Renal cortical epithelial cell (primary cell): ENCODE measurements at regions not wholly inside any gene's neighbourhood (a gene's known extent, or its start where the extent isn't known, plus 50 kb on each side); places are given as distances from the start of the nearest gene placed in this dataset.
"Not testable (repeated sequence)": the region's sequence is repeated elsewhere in the genome, so short reads cannot be mapped to it uniquely, and the experiment has no call there.

ENCODE experiments used
- DNase-seq: peaks from one replicate; pipeline ENCODE4 v3.0.0-alpha.2; 2011; ENCODE audit warnings: low read depth

- not testable (repeated sequence) for DNase-seq
Measured at GRCh38 chr3:48101301-48101650, 85.1 kb upstream of the MAP4 start.

GRCh38 chr3:48092270-48092669, 76.1 kb upstream of the MAP4 start:
- no peak for DNase-seq

GRCh38 chr3:48090166-48090939, 74.1 kb upstream of the MAP4 start:
- DNase-seq, result no peak

- DNase-seq, result peak; percentile 84
Measured at GRCh38 chr3:48088749-48089466, 72.7 kb upstream of the MAP4 start.

- no peak for DNase-seq
Measured at GRCh38 chr3:48088056-48088748, 72.0 kb upstream of the MAP4 start.

DNA sequence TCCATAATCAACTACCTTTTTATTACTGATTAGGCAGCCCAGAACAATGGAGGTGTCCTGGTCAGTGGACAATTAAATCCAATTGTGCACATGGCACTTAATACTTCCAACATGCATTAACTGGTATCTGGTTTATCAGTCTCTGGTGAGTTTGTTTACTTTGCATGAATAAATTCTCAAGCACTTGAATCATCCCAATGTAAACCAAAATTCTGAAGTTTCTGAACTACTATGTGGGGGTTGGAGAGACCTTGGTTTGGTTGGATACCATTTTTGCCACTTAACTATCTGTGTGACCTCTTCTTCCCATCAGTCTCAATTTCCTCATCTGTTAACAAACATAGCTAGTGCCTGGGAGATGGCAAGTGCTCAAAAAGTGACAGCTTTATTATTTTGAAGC, 70.5 kb upstream of the MAP4 start:
- peak; percentile 61 for DNase-seq

- no peak for DNase-seq
Measured at GRCh38 chr3:48084929-48085328, 68.7 kb upstream of the MAP4 start.

DNA sequence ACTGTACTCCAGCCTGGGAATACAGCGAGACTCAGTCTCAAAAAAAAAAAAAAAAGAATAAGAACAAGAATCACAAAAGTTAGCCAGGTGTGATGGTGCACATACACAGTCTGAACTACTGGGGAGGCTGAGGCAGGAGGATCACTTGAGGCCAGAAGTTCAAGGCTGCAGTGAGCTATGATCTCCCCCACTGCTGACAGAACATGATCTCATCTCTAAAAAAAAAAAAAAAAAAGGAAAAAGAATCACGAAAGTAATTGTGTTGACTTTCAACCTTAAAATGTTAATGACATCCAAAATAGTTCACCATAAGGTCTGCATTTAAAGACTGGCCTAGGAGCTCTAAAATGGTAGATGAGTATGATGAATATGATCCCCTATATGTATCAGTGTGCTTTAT, 68.0 kb upstream of the MAP4 start:
- no peak for DNase-seq

- no peak for DNase-seq
Measured at GRCh38 chr3:48082580-48083184, 66.5 kb upstream of the MAP4 start.

- DNase-seq, result no peak
Measured at GRCh38 chr3:48077815-48078214, 61.6 kb upstream of the MAP4 start.

DNA sequence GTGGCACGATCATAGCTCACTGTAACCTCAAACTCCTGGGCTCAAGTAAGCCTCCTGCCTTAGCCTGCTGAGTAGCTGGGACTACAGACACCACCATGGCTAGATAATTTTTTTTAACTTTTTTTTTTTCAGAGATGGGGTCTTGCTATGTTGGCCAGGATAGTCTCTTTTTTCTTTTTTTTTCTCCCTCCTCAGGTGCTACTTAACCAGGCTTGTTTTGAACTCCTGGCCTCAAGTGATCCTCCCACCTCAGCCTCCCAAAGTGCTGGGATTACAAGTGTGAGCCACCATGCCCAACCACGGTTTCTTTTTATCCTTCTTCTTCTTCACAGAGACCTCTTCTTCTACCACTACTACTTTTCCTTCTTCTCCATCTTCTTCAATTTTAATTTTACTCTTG, 53.8 kb upstream of the MAP4 start:
- DNase-seq, result no peak

DNA sequence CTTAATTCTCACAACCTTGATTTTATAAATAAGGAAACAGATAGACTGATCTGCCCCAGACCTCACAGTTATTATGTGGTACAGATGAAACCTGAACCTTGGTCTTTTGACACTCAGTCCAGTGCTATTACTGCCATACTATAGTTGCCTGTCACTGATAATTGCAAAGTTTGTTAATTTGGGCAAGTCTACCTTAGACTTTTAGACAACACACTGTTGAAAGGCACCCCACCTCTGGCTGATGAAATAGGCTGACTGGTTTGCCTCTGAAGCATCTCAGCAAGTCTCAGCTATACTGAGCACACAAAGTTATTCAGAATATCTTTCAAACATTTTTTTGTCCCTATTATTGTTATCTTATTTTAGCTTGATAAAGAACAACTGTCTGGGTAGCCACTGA, 53.1 kb upstream of the MAP4 start:
- DNase-seq, result no peak

GRCh38 chr3:48068886-48069285, 52.7 kb upstream of the MAP4 start:
- peak; percentile 47 for DNase-seq

DNA sequence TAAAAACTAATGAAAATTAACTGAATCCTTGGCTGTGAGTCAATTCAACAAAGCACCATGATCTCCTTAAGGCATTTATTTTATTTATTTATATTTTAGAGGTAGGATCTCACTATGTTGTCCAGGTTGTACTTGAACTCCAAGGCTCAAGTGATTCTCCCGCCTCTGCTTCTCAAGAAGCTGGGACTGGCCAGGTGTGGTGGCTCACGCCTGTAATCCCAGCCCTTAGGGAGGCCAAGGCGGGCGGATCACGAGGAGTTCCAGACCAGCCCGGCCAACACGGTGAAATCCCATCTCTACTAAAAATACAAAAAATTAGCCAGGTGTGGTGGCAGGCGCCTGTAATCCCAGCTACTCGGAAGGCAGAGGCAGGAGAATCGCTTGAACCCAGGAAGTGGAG, 52.1 kb upstream of the MAP4 start:
- not testable (repeated sequence) for DNase-seq

DNA sequence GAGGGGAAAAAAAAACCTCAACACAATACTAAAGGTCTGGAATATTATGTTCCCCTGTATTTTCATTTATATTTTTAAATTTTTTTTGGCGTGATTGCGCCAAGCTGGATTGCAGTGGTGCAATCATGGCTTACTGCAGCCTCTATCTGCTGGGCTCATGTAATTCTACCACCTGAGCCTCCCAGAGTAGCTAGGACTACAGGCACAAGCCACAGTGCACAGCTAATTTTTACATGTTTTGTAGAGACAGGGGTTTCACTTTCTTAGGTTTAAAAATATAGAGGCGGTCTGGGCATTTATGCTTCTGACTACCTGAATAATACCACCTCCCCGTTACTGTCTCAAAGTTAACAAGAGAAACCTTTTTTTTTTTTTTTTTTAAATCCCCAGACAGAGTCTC, 51.1 kb upstream of the MAP4 start:
- no peak for DNase-seq
